Ishikawa (cell line): ENCODE measurements at regions not wholly inside any gene's neighbourhood (a gene's known extent, or its start where the extent isn't known, plus 50 kb on each side); places are given as distances from the start of the nearest gene placed in this dataset.

Experiments
- CEBPB ChIP-seq: IDR thresholded peaks from 2 replicates; pipeline ENCODE4 v1.6.1; 2012
- EP300 ChIP-seq: IDR thresholded peaks from 2 replicates; pipeline ENCODE4 v1.6.1; 2012; ENCODE audit warnings: borderline replicate concordance
- NFIC ChIP-seq: IDR thresholded peaks from 2 replicates; pipeline ENCODE4 v1.6.1; 2012
- RAD21 ChIP-seq: IDR thresholded peaks from 2 replicates; pipeline ENCODE4 v1.6.1; 2012; ENCODE audit warnings: low read depth
- TAF1 ChIP-seq: IDR thresholded peaks from 2 replicates; pipeline ENCODE4 v1.6.1; 2012; ENCODE audit warnings: low read depth, mild to moderate bottlenecking
- TCF12 ChIP-seq: IDR thresholded peaks from 2 replicates; pipeline ENCODE4 v1.6.1; 2012; ENCODE audit warnings: low read depth
- YY1 ChIP-seq: IDR thresholded peaks from 2 replicates; pipeline ENCODE4 v1.6.1; 2012; ENCODE audit warnings: low read depth
- ZBTB7A ChIP-seq: IDR thresholded peaks from 2 replicates; pipeline ENCODE4 v1.6.1; 2012; ENCODE audit warnings: low read depth
- TF ChIP-seq, protein P1 (sequence below): IDR thresholded peaks from 2 replicates; pipeline ENCODE4 v1.6.1; 2012
- TF ChIP-seq, protein P2 (sequence below): IDR thresholded peaks from 2 replicates; pipeline ENCODE4 v1.6.1; 2012; ENCODE audit warnings: low read depth, mild to moderate bottlenecking

DNA sequence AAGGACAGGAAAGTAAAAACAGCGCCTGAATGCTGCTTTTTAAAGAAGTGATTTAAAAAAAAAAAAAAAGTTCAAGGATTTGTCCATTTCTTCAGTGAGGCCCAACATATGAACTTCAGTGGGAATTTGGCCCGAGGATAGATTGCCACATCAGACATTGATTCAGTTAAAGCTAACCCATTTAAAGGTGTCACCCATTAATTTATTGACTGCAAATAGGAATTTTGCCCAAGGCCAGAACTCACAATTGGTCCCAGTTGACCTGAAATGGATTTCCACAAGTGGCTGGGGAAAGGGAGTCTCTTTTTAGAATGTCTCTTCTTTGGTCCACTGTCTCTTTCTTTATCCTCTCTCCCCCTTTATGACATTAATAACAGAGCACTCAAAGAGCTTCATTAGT lies 86.5 kb upstream of the RPL34 start:
- TF ChIP-seq, protein P1, sequence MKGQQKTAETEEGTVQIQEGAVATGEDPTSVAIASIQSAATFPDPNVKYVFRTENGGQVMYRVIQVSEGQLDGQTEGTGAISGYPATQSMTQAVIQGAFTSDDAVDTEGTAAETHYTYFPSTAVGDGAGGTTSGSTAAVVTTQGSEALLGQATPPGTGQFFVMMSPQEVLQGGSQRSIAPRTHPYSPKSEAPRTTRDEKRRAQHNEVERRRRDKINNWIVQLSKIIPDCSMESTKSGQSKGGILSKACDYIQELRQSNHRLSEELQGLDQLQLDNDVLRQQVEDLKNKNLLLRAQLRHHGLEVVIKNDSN: no peak
- TF ChIP-seq EP300 (no peak), TAF1 (no peak), RAD21 (no peak), ZBTB7A (no peak), NFIC (no peak), TCF12 (no peak), YY1 (no peak), CEBPB (no peak)
- TF ChIP-seq, protein P2, sequence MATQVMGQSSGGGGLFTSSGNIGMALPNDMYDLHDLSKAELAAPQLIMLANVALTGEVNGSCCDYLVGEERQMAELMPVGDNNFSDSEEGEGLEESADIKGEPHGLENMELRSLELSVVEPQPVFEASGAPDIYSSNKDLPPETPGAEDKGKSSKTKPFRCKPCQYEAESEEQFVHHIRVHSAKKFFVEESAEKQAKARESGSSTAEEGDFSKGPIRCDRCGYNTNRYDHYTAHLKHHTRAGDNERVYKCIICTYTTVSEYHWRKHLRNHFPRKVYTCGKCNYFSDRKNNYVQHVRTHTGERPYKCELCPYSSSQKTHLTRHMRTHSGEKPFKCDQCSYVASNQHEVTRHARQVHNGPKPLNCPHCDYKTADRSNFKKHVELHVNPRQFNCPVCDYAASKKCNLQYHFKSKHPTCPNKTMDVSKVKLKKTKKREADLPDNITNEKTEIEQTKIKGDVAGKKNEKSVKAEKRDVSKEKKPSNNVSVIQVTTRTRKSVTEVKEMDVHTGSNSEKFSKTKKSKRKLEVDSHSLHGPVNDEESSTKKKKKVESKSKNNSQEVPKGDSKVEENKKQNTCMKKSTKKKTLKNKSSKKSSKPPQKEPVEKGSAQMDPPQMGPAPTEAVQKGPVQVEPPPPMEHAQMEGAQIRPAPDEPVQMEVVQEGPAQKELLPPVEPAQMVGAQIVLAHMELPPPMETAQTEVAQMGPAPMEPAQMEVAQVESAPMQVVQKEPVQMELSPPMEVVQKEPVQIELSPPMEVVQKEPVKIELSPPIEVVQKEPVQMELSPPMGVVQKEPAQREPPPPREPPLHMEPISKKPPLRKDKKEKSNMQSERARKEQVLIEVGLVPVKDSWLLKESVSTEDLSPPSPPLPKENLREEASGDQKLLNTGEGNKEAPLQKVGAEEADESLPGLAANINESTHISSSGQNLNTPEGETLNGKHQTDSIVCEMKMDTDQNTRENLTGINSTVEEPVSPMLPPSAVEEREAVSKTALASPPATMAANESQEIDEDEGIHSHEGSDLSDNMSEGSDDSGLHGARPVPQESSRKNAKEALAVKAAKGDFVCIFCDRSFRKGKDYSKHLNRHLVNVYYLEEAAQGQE: no peak
